GM18868 (cell line): ENCODE measurements at regions not wholly inside any gene's neighbourhood (a gene's known extent, or its start where the extent isn't known, plus 50 kb on each side); places are given as distances from the start of the nearest gene placed in this dataset.
"Not testable (repeated sequence)": the region's sequence is repeated elsewhere in the genome, so short reads cannot be mapped to it uniquely, and the experiment has no call there.

Experiments used
- ATAC-seq: cut with Tn5 transposase; IDR thresholded peaks from one replicate; pipeline ENCODE4 v1.9.1; 2021; ENCODE audit warnings: mild to moderate bottlenecking, moderate library complexity; ENCODE audit not compliant: unreplicated experiment

DNA sequence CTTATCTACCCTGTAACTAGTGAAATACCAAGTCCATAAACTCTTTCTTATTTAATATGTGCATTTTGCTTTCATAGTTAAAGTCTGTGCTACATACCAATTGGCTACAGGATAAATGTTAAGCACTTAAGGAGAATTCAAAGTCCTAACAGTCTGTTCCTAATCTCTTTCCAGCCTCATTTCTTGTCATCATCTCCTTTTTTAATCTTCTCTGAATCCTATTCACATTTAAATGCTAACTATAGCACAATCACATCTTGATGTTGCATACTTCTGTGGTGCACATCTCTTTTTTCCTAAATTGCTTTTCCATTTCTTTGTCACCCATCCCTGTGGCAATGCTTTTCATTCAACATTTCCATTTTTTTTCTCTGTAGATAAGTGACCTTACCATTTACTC, 996.1 kb upstream of the TYRP1 start:
- ATAC-seq = no peak

GRCh38 chr9:11701706-11702105, 991.5 kb upstream of the TYRP1 start:
- no peak for ATAC-seq

GRCh38 chr9:11702548-11702947, 990.6 kb upstream of the TYRP1 start:
- no peak for ATAC-seq

- not testable (repeated sequence) for ATAC-seq
Observed at GRCh38 chr9:11704198-11704597, 989.0 kb upstream of the TYRP1 start.

- ATAC-seq = no peak
Observed at GRCh38 chr9:11708899-11709298, 984.3 kb upstream of the TYRP1 start.

DNA sequence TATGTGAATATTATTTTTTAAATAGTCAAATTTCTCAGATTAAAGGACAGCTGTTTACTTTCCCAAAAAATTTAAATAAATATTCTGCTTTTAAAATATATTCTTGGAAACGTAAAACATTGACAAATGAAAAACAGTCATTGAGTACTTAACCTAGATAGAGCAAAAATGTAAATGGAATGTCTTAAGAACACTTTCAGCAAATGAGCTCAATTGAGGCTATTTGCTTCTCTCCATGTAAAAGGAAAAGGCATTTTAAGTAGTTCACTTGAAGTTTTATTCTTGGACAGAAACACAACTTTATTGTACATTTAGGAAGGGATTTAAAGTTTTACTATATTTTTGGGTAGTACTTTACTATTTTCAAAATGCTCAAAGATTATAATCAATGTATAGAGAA, 983.6 kb upstream of the TYRP1 start:
- ATAC-seq = no peak

DNA sequence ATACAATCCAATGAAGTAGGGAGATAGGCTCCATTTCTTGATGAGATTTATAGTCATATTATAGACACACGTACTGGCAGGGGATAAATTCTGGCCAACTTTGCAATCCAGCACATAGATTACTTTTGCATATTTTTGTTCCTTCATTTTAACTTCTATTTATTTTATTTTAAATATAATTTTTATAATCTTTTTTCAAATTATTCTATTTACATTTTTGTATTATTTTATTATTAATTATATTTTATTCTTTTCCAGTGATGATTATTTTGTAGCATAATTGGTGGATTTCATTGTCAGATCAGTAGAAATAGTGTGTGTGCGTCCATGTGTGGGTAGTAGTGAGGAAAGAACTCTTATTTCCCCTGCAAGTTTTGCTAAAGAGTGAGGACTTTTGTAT, 980.1 kb upstream of the TYRP1 start:
- ATAC-seq = no peak

- ATAC-seq = no peak
Observed at GRCh38 chr9:11722957-11723356, 970.2 kb upstream of the TYRP1 start.

- no peak for ATAC-seq
Observed at GRCh38 chr9:11726659-11727058, 966.5 kb upstream of the TYRP1 start.

DNA sequence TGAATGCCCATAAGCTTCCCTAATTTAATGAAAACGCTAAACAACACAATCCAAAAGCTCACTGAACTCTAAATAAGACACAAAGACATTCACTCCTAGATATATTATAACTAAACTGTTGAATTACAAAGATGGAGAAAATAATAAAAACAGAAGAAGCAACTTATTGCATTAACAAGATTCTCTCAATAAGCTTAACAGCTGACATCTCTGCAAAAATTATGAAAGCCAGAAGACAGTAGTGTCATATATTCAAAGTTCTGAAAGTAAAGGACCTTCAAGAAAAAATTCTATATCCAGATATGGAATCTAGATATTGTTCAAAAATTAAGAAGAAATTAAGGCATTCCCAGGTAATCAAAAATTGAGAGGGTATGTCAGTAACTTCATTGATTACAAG, 957.8 kb upstream of the TYRP1 start:
- no peak for ATAC-seq

- ATAC-seq = no peak
Observed at GRCh38 chr9:11742471-11742870, 950.7 kb upstream of the TYRP1 start.

- ATAC-seq = no peak
Observed at GRCh38 chr9:11743356-11743755, 949.8 kb upstream of the TYRP1 start.

DNA sequence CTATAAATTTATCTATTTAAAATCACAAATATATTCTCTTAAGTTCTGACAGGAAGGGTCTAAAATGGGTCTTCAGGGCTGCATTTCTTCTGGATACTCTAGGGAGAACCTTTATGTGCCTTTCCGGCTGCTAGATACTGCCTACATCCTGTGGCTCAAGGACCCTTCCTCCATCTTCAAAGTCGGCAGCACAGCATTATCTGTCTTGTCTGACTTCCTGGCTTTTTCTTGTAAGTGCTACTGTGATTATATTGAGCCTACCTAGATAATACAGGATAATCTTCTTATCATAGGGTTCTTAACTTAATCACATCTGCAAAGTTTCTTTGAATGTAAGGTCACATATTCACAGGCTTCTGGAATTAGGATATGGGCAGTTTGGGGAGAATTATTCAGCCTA, 943.8 kb upstream of the TYRP1 start:
- ATAC-seq = no peak

DNA sequence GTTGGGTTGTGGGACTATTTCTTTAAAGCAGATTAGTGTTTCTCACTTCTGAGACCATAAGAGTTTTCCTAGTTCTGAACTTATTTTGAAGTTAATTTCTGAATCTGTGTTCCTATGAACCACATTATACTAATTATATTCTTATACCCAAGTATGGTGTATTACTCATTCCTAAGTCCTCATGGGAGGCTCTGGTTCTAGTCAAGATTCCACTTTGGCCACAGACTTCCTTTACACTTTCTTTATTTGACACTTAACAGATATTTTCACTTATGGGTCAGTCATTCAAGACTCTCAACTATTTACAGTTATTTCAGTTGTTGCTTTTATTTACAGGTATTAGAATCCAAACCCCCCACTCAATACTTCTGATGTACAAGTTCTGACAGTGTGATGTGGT, 937.2 kb upstream of the TYRP1 start:
- ATAC-seq = no peak

GRCh38 chr9:11757408-11757807, 935.8 kb upstream of the TYRP1 start:
- no peak for ATAC-seq

DNA sequence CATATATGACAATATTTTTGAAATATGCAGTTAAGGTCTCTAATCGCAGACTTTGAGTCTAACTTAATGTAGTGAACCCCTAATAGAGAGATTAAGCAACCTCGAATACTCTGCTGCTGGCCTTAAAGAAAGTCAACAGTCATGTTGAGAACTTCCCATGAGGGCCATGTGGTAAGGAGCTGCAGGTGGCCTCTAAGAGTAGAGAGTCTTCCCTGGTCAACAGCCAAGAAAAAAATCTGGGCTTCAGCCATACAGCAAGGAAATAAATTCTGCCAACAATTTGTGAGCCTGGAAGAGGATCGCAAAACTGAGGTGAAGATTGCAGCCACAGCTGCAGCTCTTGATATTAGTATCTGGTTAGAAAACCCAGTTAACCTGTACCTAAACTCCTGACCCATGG, 935.2 kb upstream of the TYRP1 start:
- no peak for ATAC-seq

- no peak for ATAC-seq
Observed at GRCh38 chr9:11779971-11780370, 913.2 kb upstream of the TYRP1 start.

- no peak for ATAC-seq
Observed at GRCh38 chr9:11792870-11793269, 900.3 kb upstream of the TYRP1 start.

DNA sequence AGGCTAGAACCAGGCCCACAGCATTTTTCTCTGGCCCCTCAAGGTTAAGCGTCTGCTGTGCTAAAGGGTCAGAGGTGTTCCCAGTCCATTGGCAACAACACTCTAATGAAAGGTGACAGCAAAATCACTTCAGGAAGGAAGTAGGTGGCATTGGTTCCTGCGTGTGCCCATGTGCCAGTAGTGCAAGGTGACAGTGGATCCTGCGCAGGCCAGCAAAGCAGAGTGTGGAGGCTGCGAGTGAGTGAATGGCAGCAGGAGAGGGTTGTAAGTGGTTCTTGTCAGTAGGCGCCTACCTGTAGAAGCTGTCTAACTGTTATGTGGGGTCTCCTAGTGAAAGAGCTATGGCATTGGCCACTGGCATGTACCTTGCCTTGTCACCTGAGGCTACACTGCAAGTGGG, 898.2 kb upstream of the TYRP1 start:
- no peak for ATAC-seq

DNA sequence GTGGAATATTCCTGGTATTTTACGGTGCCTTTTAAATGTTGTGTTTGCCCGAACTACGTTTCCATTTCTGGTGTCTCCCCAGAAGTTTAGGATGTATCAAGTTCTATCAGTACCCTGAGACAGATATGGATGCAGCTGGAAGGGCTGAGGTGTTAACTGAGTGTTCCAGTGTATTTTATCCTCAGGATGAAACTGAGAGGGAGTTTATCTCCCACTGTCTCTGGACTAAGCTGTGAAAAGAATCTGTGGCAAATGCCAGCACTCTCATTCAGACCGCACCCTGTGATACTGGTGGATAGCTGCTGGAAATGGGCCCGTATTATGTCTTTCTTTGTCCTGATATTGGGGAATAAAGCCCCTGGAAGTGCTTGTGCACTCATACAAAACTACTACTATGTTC, 887.2 kb upstream of the TYRP1 start:
- ATAC-seq = no peak

- no peak for ATAC-seq
Observed at GRCh38 chr9:11821306-11821975, 871.7 kb upstream of the TYRP1 start.

DNA sequence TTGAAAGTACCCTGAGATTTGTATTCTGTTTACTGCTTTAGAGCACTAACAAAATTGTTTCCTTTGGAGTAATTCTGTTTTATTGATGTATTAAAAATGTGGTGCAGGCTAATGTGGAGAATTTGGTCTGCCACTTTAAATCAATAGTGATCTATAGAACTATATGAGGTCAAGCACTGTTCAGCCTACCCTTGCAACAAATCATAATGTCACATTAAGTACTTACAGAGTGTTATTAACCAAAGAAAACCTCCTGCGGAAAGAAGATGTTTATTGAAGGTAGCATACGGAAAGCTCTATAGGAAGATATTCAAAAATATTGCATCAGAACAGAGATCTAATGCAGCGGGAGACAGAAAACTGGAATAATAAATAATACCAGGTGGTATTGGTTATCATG, 865.0 kb upstream of the TYRP1 start:
- no peak for ATAC-seq

- ATAC-seq = no peak
Observed at GRCh38 chr9:11833056-11833455, 860.1 kb upstream of the TYRP1 start.
